Mammary epithelial cell (primary cell): ENCODE measurements at regions not wholly inside any gene's neighbourhood (a gene's known extent, or its start where the extent isn't known, plus 50 kb on each side); places are given as distances from the start of the nearest gene placed in this dataset.

ENCODE experiments used
- EZH2 ChIP-seq: IDR thresholded peaks from 2 replicates; pipeline ENCODE4 v1.6.1; 2012; ENCODE audit warnings: low read length, inconsistent platforms, borderline replicate concordance
- TF ChIP-seq, protein P1 (sequence below), 2 donors: IDR thresholded peaks in 1 of 2; conservative IDR thresholded peaks in 1 of 2; 2 replicates each; pipeline ENCODE4 v1.5.1; 2011 to 2012; ENCODE audit warnings: inconsistent platforms in 2 of 2, low read length in 2 of 2, mild to moderate bottlenecking in 2 of 2, control low read depth in 1 of 2, low read depth in 1 of 2; ENCODE audit not compliant: insufficient read depth in 1 of 2; ENCODE audit errors: extremely low read depth in 1 of 2

DNA sequence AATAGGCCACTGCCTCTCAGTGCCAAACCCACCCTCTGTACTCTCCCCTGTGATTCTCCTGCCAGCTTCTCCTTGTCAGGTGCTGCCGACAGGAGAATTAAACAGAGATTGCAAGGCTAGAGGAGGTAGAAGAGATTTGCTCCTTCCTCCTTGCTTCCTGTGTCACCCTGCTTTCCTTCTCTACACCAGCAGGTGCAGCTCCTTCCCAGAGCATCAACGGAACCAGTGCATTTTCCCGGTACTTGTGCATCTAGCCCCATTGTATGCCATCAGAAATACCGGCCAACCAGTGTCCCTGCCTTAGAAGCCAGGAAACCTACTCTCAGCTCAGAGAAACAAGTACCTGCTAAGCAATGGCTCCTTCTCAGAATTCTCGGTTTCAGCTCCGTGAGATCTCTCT, 253.2 kb downstream of the SUCLA2 start:
- TF ChIP-seq, protein P1, sequence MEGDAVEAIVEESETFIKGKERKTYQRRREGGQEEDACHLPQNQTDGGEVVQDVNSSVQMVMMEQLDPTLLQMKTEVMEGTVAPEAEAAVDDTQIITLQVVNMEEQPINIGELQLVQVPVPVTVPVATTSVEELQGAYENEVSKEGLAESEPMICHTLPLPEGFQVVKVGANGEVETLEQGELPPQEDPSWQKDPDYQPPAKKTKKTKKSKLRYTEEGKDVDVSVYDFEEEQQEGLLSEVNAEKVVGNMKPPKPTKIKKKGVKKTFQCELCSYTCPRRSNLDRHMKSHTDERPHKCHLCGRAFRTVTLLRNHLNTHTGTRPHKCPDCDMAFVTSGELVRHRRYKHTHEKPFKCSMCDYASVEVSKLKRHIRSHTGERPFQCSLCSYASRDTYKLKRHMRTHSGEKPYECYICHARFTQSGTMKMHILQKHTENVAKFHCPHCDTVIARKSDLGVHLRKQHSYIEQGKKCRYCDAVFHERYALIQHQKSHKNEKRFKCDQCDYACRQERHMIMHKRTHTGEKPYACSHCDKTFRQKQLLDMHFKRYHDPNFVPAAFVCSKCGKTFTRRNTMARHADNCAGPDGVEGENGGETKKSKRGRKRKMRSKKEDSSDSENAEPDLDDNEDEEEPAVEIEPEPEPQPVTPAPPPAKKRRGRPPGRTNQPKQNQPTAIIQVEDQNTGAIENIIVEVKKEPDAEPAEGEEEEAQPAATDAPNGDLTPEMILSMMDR (conservative IDR thresholded peaks at IDR 0.05 in 1 of 2, IDR thresholded peaks at IDR 0.05 in 1 of 2; ENCODE audit: extremely low read depth in 1 of 2, insufficient read depth in 1 of 2, low read depth in 1 of 2, low read length in 2 of 2): no peak
- TF ChIP-seq EZH2: no peak
